ENCODE measurements at regions not wholly inside any gene's neighbourhood (a gene's known extent, or its start where the extent isn't known, plus 50 kb on each side); places are given as distances from the start of the nearest gene placed in this dataset.

DNA sequence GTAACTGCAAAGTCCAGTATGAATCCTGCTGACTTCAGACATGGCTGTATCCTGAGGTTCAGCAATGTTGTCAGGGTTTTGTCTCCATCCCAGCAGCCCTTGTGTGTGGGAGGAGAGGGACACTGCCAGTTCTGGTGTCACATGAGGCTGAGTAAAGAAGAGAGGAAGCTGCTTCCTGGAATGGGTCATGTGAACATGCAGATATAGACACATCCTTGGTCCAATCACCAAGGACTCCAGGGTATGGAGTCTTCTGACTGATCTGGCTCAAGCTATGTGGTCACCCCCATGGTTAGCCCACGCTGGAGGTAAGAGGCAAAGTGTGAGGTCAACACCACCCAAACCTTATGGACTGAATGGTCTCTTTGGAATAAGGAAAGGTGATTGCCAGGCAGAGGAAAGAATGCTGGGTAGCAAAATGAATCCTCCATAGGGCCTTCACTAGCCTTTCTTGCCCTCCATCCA, 134.4 kb upstream of the SLC1A4 start:
- H2BK15ac ChIP-seq (ENCODE audit: low read length): no peak overlapping the region
- H2BK12ac ChIP-seq (ENCODE audit: low read depth, low read length): no peak overlapping the region; the same call in 1 of the 2 replicates
- no peak overlapping the region for H2BK20ac ChIP-seq (ENCODE audit: low read length)
- H2BK5ac ChIP-seq (ENCODE audit: low read depth, low read length): no peak overlapping the region
- no peak overlapping the region for H4K91ac ChIP-seq (replicated peaks; ENCODE audit: insufficient read length, low read length)
- no peak overlapping the region for H3K56ac ChIP-seq (replicated peaks; ENCODE audit: insufficient read length, low read depth, low read length)
- no peak overlapping the region for H3K27ac ChIP-seq (ENCODE audit: low read depth, low read length)
- no peak overlapping the region for H3K9ac ChIP-seq (replicated peaks in 1 of 4; ENCODE audit: extremely low read depth in 1 of 4, low read depth in 3 of 4, low read length in 3 of 4)
- H3K4me1 ChIP-seq (replicated peaks in 1 of 4; ENCODE audit: control insufficient read depth in 3 of 4, insufficient read depth in 4 of 4, low read length in 3 of 4): peaks cover 5 to 22% (median 12%) of the 10 kb centered on the region in 4 experiments
- H3K27me3 ChIP-seq (replicated peaks in 1 of 4; ENCODE audit: control insufficient read depth in 3 of 4, extremely low read depth in 1 of 4, insufficient read depth in 3 of 4, low read length in 3 of 4): peaks cover 0 to 25% (median 13%) of the 10 kb centered on the region in 4 experiments; a peak in 5 of 7 replicates
- H3K79me2 ChIP-seq (ENCODE audit: control insufficient read depth in 1 of 2, insufficient read depth in 2 of 2, low read length in 2 of 2): no peaks in the 10 kb centered on the region
- no peak overlapping the region for H3K4me2 ChIP-seq (ENCODE audit: insufficient read depth in 1 of 2, low read depth in 2 of 2, low read length in 2 of 2)
- H3K18ac ChIP-seq (ENCODE audit: extremely low read depth, low read length): no peak overlapping the region
- CTCF ChIA-PET (ENCODE audit: partially characterized antibody): interaction anchor here (1.8 kb wide), 1 partner anchor 208 kb away, joined by 4 read pairs; no protein-coding TSS in a partner anchor
- H3K14ac ChIP-seq (ENCODE audit: insufficient read length): no peak overlapping the region
- H3K4ac ChIP-seq (replicated peaks; ENCODE audit: insufficient read length, low read depth, low read length): no peak overlapping the region
- no peak overlapping the region for H4K5ac ChIP-seq (ENCODE audit: insufficient read length, low read depth, low read length)
- POLR2A ChIA-PET (ENCODE audit: partially characterized antibody): no interaction called here
- no peaks in the 10 kb centered on the region for H3K9me3 ChIP-seq (ENCODE audit: insufficient read depth in 2 of 2, low read depth in 1 of 2, low read length in 1 of 2)
- TF ChIP-seq RXRA (IDR thresholded peaks at IDR 0.05; ENCODE audit: insufficient read depth, low read depth, low read length) (no peak), BRCA1 (IDR thresholded peaks at IDR 0.05; ENCODE audit: low read depth, low read length) (no peak)
- no peak overlapping the region for H3K4me3 ChIP-seq (ENCODE audit: extremely low read depth in 1 of 4, insufficient read depth in 2 of 4, low read depth in 3 of 4, low read length in 4 of 4)
- DNase-seq (ENCODE audit: low read depth in 1 of 2, low spot score in 2 of 2) (no peak), FAIRE-seq (no peak)
- no peak overlapping the region for H2AK5ac ChIP-seq (ENCODE audit: low read depth, low read length)
- H3K23ac ChIP-seq (ENCODE audit: insufficient read length): no peak overlapping the region
- no peaks in the 10 kb centered on the region for H3K79me1 ChIP-seq (ENCODE audit: low read depth, low read length)
- H4K20me1 ChIP-seq (replicated peaks in 1 of 2; ENCODE audit: control insufficient read depth in 1 of 2, insufficient read depth in 2 of 2, low read length in 2 of 2): no peaks in the 10 kb centered on the region
- no peak overlapping the region for H2AFZ ChIP-seq (ENCODE audit: low read length)
- 61% methylated on average over 1 of the region's 1 CpG; no CpG with 5 or more reads in 1 of the 2 experiments for WGBS, 2 experiments (ENCODE audit: extremely low coverage in 1 of 2, insufficient coverage in 1 of 2, insufficient read length in 1 of 2, insufficient replicate concordance in 2 of 2, low coverage in 1 of 2, low lambda C conversion rate in 2 of 2, missing lambda C conversion rate in 1 of 2)
- no peaks in the 10 kb centered on the region for H3K36me3 ChIP-seq (ENCODE audit: control insufficient read depth in 2 of 4, insufficient read depth in 4 of 4, low read length in 3 of 4)
- peaks cover 6% of the 10 kb centered on the region; the same call in 1 of the 2 replicates for H3K23me2 ChIP-seq (ENCODE audit: low read depth, low read length)
- no peak overlapping the region for H2BK120ac ChIP-seq (replicated peaks; ENCODE audit: low read depth, low read length)
- no peak overlapping the region for H4K8ac ChIP-seq (ENCODE audit: extremely low read depth, insufficient read depth, low read length)

Measured in H1 (cell line).